Astrocyte (in vitro differentiated cells and primary cell): ENCODE measurements at regions not wholly inside any gene's neighbourhood (a gene's known extent, or its start where the extent isn't known, plus 50 kb on each side); places are given as distances from the start of the nearest gene placed in this dataset.
"Not testable (repeated sequence)": the region's sequence is repeated elsewhere in the genome, so short reads cannot be mapped to it uniquely, and the experiment has no call there.

Experiments used
- DNase-seq: peaks from one replicate; pipeline ENCODE4 v3.0.0-alpha.2; 2010; ENCODE audit warnings: low read depth
- FAIRE-seq: peaks from 2 replicates; lab custom pipeline; 2011; peaks lifted over from hg19 to GRCh38; lab: Jason Lieb, UNC
- H2AFZ ChIP-seq: 2 replicates; pipeline ENCODE4 v1.6.0; 2012; ENCODE audit warnings: low read depth, low read length, inconsistent platforms
- H3K27ac ChIP-seq: 2 replicates; pipeline ENCODE4 v1.5.1; 2011; ENCODE audit warnings: low read depth, low read length, inconsistent platforms
- H3K27me3 ChIP-seq: 2 replicates; pipeline ENCODE4 v1.6.0; 2011; ENCODE audit warnings: low read length, inconsistent platforms; ENCODE audit not compliant: insufficient read depth
- H3K36me3 ChIP-seq: 2 replicates; pipeline ENCODE4 v1.5.1; 2011; ENCODE audit warnings: low read length, inconsistent platforms; ENCODE audit not compliant: insufficient read depth
- H3K4me1 ChIP-seq: 2 replicates; pipeline ENCODE4 v1.5.1; 2011; ENCODE audit warnings: low read length, inconsistent platforms; ENCODE audit not compliant: insufficient read depth
- H3K4me2 ChIP-seq: 2 replicates; pipeline ENCODE4 v1.6.0; 2012; ENCODE audit warnings: low read length, inconsistent platforms
- H3K4me3 ChIP-seq: 2 replicates; pipeline ENCODE4 v1.5.1; 2011; ENCODE audit warnings: low read depth, mild to moderate bottlenecking, low read length, inconsistent platforms; ENCODE audit not compliant: insufficient read depth
- H3K79me2 ChIP-seq: 2 replicates; pipeline ENCODE4 v1.6.0; 2012; ENCODE audit warnings: mild to moderate bottlenecking, low read length, inconsistent platforms; ENCODE audit not compliant: insufficient read depth
- H3K9ac ChIP-seq: 2 replicates; pipeline ENCODE4 v1.6.0; 2012; ENCODE audit warnings: mild to moderate bottlenecking, low read length, inconsistent platforms
- H3K9me3 ChIP-seq: 2 replicates; pipeline ENCODE4 v1.5.1; 2012; ENCODE audit warnings: low read depth, mild to moderate bottlenecking, low read length, inconsistent platforms; ENCODE audit not compliant: insufficient read depth
- H4K20me1 ChIP-seq: 2 replicates; pipeline ENCODE4 v1.6.0; 2012; ENCODE audit warnings: low read length, inconsistent platforms; ENCODE audit not compliant: insufficient read depth
- H3K27ac Mint-ChIP-seq: one replicate; pipeline ENCODE4 v1.8.0; 2021; ENCODE audit warnings: mild to moderate bottlenecking, mixed read lengths; ENCODE audit not compliant: unreplicated experiment
- H3K27me3 Mint-ChIP-seq: one replicate; pipeline ENCODE4 v1.8.0; 2021; ENCODE audit warnings: low read depth, mixed read lengths; ENCODE audit not compliant: unreplicated experiment
- H3K36me3 Mint-ChIP-seq: one replicate; pipeline ENCODE4 v1.8.0; 2021; ENCODE audit warnings: low read depth, mixed read lengths; ENCODE audit not compliant: unreplicated experiment
- H3K4me1 Mint-ChIP-seq: one replicate; pipeline ENCODE4 v1.8.0; 2021; ENCODE audit warnings: low read depth, mixed read lengths; ENCODE audit not compliant: unreplicated experiment
- H3K4me3 Mint-ChIP-seq: one replicate; pipeline ENCODE4 v1.8.0; 2021; ENCODE audit warnings: mild to moderate bottlenecking, moderate library complexity, mixed read lengths; ENCODE audit not compliant: unreplicated experiment
- H3K9me3 Mint-ChIP-seq: one replicate; pipeline ENCODE4 v1.8.0; 2021; ENCODE audit warnings: mild to moderate bottlenecking, mixed read lengths; ENCODE audit not compliant: unreplicated experiment
- EZH2 ChIP-seq: IDR thresholded peaks from 2 replicates; pipeline ENCODE4 v1.6.1; 2012; ENCODE audit warnings: mild to moderate bottlenecking, low read length, inconsistent platforms; ENCODE audit not compliant: insufficient read depth
- TF ChIP-seq, protein P1 (sequence below): IDR thresholded peaks from 2 replicates; pipeline ENCODE4 v1.5.1; 2011; ENCODE audit warnings: low read depth, mild to moderate bottlenecking, inconsistent platforms, low read length, moderate library complexity; ENCODE audit not compliant: insufficient read depth

- no peak overlapping the region for H2AFZ ChIP-seq
- H3K27ac Mint-ChIP-seq: no peak overlapping the region
- TF ChIP-seq, protein P1, sequence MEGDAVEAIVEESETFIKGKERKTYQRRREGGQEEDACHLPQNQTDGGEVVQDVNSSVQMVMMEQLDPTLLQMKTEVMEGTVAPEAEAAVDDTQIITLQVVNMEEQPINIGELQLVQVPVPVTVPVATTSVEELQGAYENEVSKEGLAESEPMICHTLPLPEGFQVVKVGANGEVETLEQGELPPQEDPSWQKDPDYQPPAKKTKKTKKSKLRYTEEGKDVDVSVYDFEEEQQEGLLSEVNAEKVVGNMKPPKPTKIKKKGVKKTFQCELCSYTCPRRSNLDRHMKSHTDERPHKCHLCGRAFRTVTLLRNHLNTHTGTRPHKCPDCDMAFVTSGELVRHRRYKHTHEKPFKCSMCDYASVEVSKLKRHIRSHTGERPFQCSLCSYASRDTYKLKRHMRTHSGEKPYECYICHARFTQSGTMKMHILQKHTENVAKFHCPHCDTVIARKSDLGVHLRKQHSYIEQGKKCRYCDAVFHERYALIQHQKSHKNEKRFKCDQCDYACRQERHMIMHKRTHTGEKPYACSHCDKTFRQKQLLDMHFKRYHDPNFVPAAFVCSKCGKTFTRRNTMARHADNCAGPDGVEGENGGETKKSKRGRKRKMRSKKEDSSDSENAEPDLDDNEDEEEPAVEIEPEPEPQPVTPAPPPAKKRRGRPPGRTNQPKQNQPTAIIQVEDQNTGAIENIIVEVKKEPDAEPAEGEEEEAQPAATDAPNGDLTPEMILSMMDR: no peak
- no peak for TF ChIP-seq EZH2
- H3K36me3 Mint-ChIP-seq: no peaks in the 10 kb centered on the region
- no peaks in the 10 kb centered on the region for H4K20me1 ChIP-seq
- H3K79me2 ChIP-seq: no peaks in the 10 kb centered on the region
- H3K4me1 ChIP-seq: no peaks in the 10 kb centered on the region
- peaks cover 4% of the 10 kb centered on the region for H3K4me1 Mint-ChIP-seq
- no peak overlapping the region for H3K4me2 ChIP-seq
- H3K4me3 ChIP-seq: no peak overlapping the region
- H3K36me3 ChIP-seq: no peaks in the 10 kb centered on the region
- FAIRE-seq (no peak), DNase-seq (no peak)
- H3K27me3 ChIP-seq: no peaks in the 10 kb centered on the region
- H3K9me3 ChIP-seq: no peaks in the 10 kb centered on the region
- no peak overlapping the region for H3K9ac ChIP-seq
- H3K27me3 Mint-ChIP-seq: peaks cover 31% of the 10 kb centered on the region
- no peaks in the 10 kb centered on the region for H3K9me3 Mint-ChIP-seq
- H3K27ac ChIP-seq: no peak overlapping the region
- no peak overlapping the region for H3K4me3 Mint-ChIP-seq
Measured at GRCh38 chr20:50360218-50360672, 149.9 kb upstream of the PTPN1 start.

DNA sequence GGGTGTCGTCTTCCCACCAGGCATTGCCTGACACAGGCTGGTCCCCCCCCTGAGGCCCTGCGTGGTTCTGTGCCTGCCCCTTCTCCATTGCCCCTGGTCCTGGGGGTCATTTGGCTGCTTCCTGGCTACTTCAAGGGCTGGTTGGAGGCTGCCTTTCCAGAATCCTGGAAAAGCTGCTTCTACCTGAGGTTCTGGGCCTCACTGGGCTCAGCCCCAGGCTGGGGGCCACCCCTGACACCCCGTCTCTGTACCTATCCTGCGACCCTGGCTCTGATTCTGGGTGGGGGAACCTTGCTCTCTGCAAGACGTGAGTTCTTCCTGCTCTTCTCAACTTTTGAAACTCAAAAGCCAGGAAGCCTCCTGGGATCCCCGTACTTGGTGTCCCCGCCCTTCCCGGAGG is 149.3 kb upstream of the PTPN1 start:
- Mint-ChIP-seq H3K4me3 (no peak overlapping the region), H3K27me3 (peaks cover 30% of the 10 kb centered on the region), H3K4me1 (peaks cover 4% of the 10 kb centered on the region), H3K9me3 (no peaks in the 10 kb centered on the region), H3K36me3 (no peaks in the 10 kb centered on the region), H3K27ac (no peak overlapping the region)
- Histone ChIP-seq H3K4me2 (no peak overlapping the region), H3K9ac (no peak overlapping the region), H3K4me3 (no peak overlapping the region), H3K27me3 (no peaks in the 10 kb centered on the region), H2AFZ (no peak overlapping the region), H3K9me3 (no peaks in the 10 kb centered on the region), H3K36me3 (no peaks in the 10 kb centered on the region), H3K27ac (no peak overlapping the region), H3K4me1 (no peaks in the 10 kb centered on the region), H3K79me2 (no peaks in the 10 kb centered on the region), H4K20me1 (no peaks in the 10 kb centered on the region)
- DNase-seq: no peak
- TF ChIP-seq, protein P1: no peak
- TF ChIP-seq EZH2: no peak
- no peak for FAIRE-seq

DNA sequence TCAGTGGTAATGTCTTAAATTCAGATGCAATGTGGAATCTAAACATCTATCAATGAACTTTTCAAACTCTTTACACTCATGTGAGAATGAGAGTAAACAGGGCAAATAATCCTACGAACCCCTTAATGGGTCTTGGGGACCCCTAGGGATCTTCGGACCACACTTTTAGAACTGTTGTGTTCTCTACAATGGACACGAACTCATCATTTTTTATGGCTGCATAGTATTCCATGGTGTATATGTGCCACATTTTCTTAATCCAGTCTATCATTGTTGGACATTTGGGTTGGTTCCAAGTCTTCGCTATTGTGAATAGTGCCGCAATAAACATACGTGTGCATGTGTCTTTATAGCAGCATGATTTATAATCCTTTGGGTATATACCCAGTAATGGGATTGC is 148.0 kb upstream of the PTPN1 start:
- peaks cover 30% of the 10 kb centered on the region for H3K27me3 Mint-ChIP-seq
- not testable (repeated sequence) for H3K9me3 Mint-ChIP-seq, H3K36me3 ChIP-seq, FAIRE-seq, H2AFZ ChIP-seq, H4K20me1 ChIP-seq, DNase-seq, H3K27me3 ChIP-seq, H3K9me3 ChIP-seq, H3K27ac ChIP-seq, H3K4me3 Mint-ChIP-seq, H3K4me1 Mint-ChIP-seq, H3K4me2 ChIP-seq, H3K4me1 ChIP-seq, H3K36me3 Mint-ChIP-seq, H3K4me3 ChIP-seq, H3K9ac ChIP-seq, H3K27ac Mint-ChIP-seq, H3K79me2 ChIP-seq
